ENCODE measurements at regions not wholly inside any gene's neighbourhood (a gene's known extent, or its start where the extent isn't known, plus 50 kb on each side); places are given as distances from the start of the nearest gene placed in this dataset.

- TF ChIP-seq CEBPB (IDR thresholded peaks at IDR 0.05; ENCODE audit: low read depth), result no peak
- TF ChIP-seq TCF7L2 (IDR thresholded peaks at IDR 0.05; ENCODE audit: borderline replicate concordance, extremely low read depth, insufficient read depth, insufficient read length), result no peak
- CTCF ChIA-PET, result no interaction called here
- no TSS peak for BruUV-seq (replicated peaks)
- ATAC-seq (no peak), DNase-seq (ENCODE audit: low read depth, low spot score) (no peak)
- H3K4me2 ChIP-seq (ENCODE audit: low read length), result no peak overlapping the region
- H3K9ac ChIP-seq (ENCODE audit: low read length), result no peak overlapping the region
- POLR2A ChIA-PET, result no interaction called here
- RAD21 ChIA-PET (ENCODE audit: low non-redundant PET in 1 of 2, low total read pairs in 2 of 2, uncharacterized antibody in 2 of 2, unreplicated experiment in 2 of 2), result no interaction called here
- intact Hi-C loops (cut with micrococcal nuclease), result no loop called here
- no peaks in the 10 kb centered on the region for H3K9me2 ChIP-seq (ENCODE audit: insufficient read depth)
- no peak overlapping the region for H3K4me3 ChIP-seq (replicated peaks in 1 of 2; ENCODE audit: low read depth in 1 of 2, low read length in 2 of 2)
- no peaks in the 10 kb centered on the region for H3K9me3 ChIP-seq (ENCODE audit: control insufficient read depth in 1 of 2, insufficient read depth in 1 of 2, low read depth in 1 of 2, low read length in 2 of 2)
- H3K27ac ChIP-seq (ENCODE audit: low read depth, low read length), result no peak overlapping the region
- no peaks in the 10 kb centered on the region for H4K20me1 ChIP-seq (ENCODE audit: insufficient read depth)
- H3K27me3 ChIP-seq (ENCODE audit: insufficient read depth, low read length), result no peaks in the 10 kb centered on the region
- H3K4me1 ChIP-seq (ENCODE audit: control insufficient read depth in 1 of 2, insufficient read depth in 2 of 2, low read length in 2 of 2), result no peaks in the 10 kb centered on the region
- H2AFZ ChIP-seq (ENCODE audit: low read depth, low read length, poor library complexity, severe bottlenecking), result no peak overlapping the region
- no peaks in the 10 kb centered on the region for H3K79me2 ChIP-seq (ENCODE audit: insufficient read depth, low read length)
- no peaks in the 10 kb centered on the region for H3K36me3 ChIP-seq (ENCODE audit: control insufficient read depth in 1 of 2, insufficient read depth in 2 of 2, low read length in 2 of 2)
These were observed 760.4 kb upstream of the PCDH20 start for GRCh38 chr13:62176051-62176450.

- POLR2A ChIA-PET, result no interaction called here
These were observed 758.3 kb upstream of the PCDH20 start for GRCh38 chr13:62173958-62174357.

GRCh38 chr13:62171697-62172096 lies 756.0 kb upstream of the PCDH20 start:
- no peaks in the 10 kb centered on the region for H3K79me2 ChIP-seq (ENCODE audit: insufficient read depth, low read length)
- no peaks in the 10 kb centered on the region for H3K27me3 ChIP-seq (ENCODE audit: insufficient read depth, low read length)
- H3K4me1 ChIP-seq (ENCODE audit: control insufficient read depth in 1 of 2, insufficient read depth in 2 of 2, low read length in 2 of 2), result no peaks in the 10 kb centered on the region
- intact Hi-C loops (cut with micrococcal nuclease), result no loop called here
- no peak overlapping the region for H3K4me3 ChIP-seq (replicated peaks in 1 of 2; ENCODE audit: low read depth in 1 of 2, low read length in 2 of 2)
- H3K27ac ChIP-seq (ENCODE audit: low read depth, low read length), result no peak overlapping the region
- ATAC-seq, result no peak
- no peaks in the 10 kb centered on the region for H4K20me1 ChIP-seq (ENCODE audit: insufficient read depth)
- H3K4me2 ChIP-seq (ENCODE audit: low read length), result no peak overlapping the region
- no peaks in the 10 kb centered on the region for H3K9me2 ChIP-seq (ENCODE audit: insufficient read depth)
- CTCF ChIA-PET, result no interaction called here
- H3K36me3 ChIP-seq (ENCODE audit: control insufficient read depth in 1 of 2, insufficient read depth in 2 of 2, low read length in 2 of 2), result no peaks in the 10 kb centered on the region
- no TSS peak for BruUV-seq (replicated peaks)
- H3K9ac ChIP-seq (ENCODE audit: low read length), result no peak overlapping the region
- no peaks in the 10 kb centered on the region for H3K9me3 ChIP-seq (ENCODE audit: control insufficient read depth in 1 of 2, insufficient read depth in 1 of 2, low read depth in 1 of 2, low read length in 2 of 2)
- no peak for DNase-seq (ENCODE audit: low read depth, low spot score)
- RAD21 ChIA-PET (ENCODE audit: low non-redundant PET in 1 of 2, low total read pairs in 2 of 2, uncharacterized antibody in 2 of 2, unreplicated experiment in 2 of 2), result no interaction called here
- no peak overlapping the region for H2AFZ ChIP-seq (ENCODE audit: low read depth, low read length, poor library complexity, severe bottlenecking)
- POLR2A ChIA-PET, result no interaction called here
- no peak for TF ChIP-seq ELF1 (IDR thresholded peaks at IDR 0.05; ENCODE audit: borderline replicate concordance, low read depth)
- no peak for TF ChIP-seq EZH2phosphoT487 (IDR thresholded peaks at IDR 0.05; ENCODE audit: borderline replicate concordance)
- TF ChIP-seq CTCF (IDR thresholded peaks at IDR 0.05 in 2 of 3, conservative IDR thresholded peaks at IDR 0.05 in 1 of 3; ENCODE audit: borderline replicate concordance in 1 of 3, insufficient read depth in 1 of 3, low read depth in 2 of 3, low read length in 2 of 3), result no peak
- TF ChIP-seq FOSL1 (IDR thresholded peaks at IDR 0.05; ENCODE audit: low read depth), result no peak
- TF ChIP-seq YY1 (IDR thresholded peaks at IDR 0.05; ENCODE audit: extremely low read depth, insufficient replicate concordance, low read depth, low read length), result no peak
- TF ChIP-seq TCF7L2 (IDR thresholded peaks at IDR 0.05; ENCODE audit: borderline replicate concordance, extremely low read depth, insufficient read depth, insufficient read length), result no peak
- no peak for TF ChIP-seq EGR1 (IDR thresholded peaks at IDR 0.05; ENCODE audit: low read depth)
- no peak for TF ChIP-seq MAX (IDR thresholded peaks at IDR 0.05)
- no peak for TF ChIP-seq RAD21 (IDR thresholded peaks at IDR 0.05; ENCODE audit: low read depth)
- TF ChIP-seq EZH2 (IDR thresholded peaks at IDR 0.05), result no peak
- no peak for TF ChIP-seq SIN3A (IDR thresholded peaks at IDR 0.05; ENCODE audit: low read depth)

More at GRCh38 chr13:62173958-62174357, 758.3 kb upstream of the PCDH20 start:
- Histone ChIP-seq H2AFZ (ENCODE audit: low read depth, low read length, poor library complexity, severe bottlenecking) (no peak overlapping the region), H4K20me1 (ENCODE audit: insufficient read depth) (no peaks in the 10 kb centered on the region), H3K4me3 (replicated peaks in 1 of 2; ENCODE audit: low read depth in 1 of 2, low read length in 2 of 2) (no peak overlapping the region), H3K9ac (ENCODE audit: low read length) (no peak overlapping the region), H3K27ac (ENCODE audit: low read depth, low read length) (no peak overlapping the region), H3K4me2 (ENCODE audit: low read length) (no peak overlapping the region), H3K79me2 (ENCODE audit: insufficient read depth, low read length) (no peaks in the 10 kb centered on the region), H3K4me1 (ENCODE audit: control insufficient read depth in 1 of 2, insufficient read depth in 2 of 2, low read length in 2 of 2) (no peaks in the 10 kb centered on the region), H3K27me3 (ENCODE audit: insufficient read depth, low read length) (no peaks in the 10 kb centered on the region), H3K9me3 (ENCODE audit: control insufficient read depth in 1 of 2, insufficient read depth in 1 of 2, low read depth in 1 of 2, low read length in 2 of 2) (no peaks in the 10 kb centered on the region), H3K9me2 (ENCODE audit: insufficient read depth) (no peaks in the 10 kb centered on the region), H3K36me3 (ENCODE audit: control insufficient read depth in 1 of 2, insufficient read depth in 2 of 2, low read length in 2 of 2) (no peaks in the 10 kb centered on the region)
- no TSS peak for BruUV-seq (replicated peaks)
- ChIA-PET RAD21 (ENCODE audit: low non-redundant PET in 1 of 2, low total read pairs in 2 of 2, uncharacterized antibody in 2 of 2, unreplicated experiment in 2 of 2) (no interaction called here), CTCF (no interaction called here)
- intact Hi-C loops (cut with micrococcal nuclease), result no loop called here
- ATAC-seq (no peak), DNase-seq (ENCODE audit: low read depth, low spot score) (no peak)
- TF ChIP-seq CEBPB (IDR thresholded peaks at IDR 0.05; ENCODE audit: low read depth) (no peak), SRF (IDR thresholded peaks at IDR 0.05; ENCODE audit: low read depth) (no peak)

Data from HCT116 (cell line).